Left kidney (tissue), 1 donor: ENCODE measurements at regions not wholly inside any gene's neighbourhood (a gene's known extent, or its start where the extent isn't known, plus 50 kb on each side); places are given as distances from the start of the nearest gene placed in this dataset.

Source experiments
- DNase-seq: peaks from one replicate; pipeline ENCODE4 v3.0.0-alpha.2; 2013

DNA sequence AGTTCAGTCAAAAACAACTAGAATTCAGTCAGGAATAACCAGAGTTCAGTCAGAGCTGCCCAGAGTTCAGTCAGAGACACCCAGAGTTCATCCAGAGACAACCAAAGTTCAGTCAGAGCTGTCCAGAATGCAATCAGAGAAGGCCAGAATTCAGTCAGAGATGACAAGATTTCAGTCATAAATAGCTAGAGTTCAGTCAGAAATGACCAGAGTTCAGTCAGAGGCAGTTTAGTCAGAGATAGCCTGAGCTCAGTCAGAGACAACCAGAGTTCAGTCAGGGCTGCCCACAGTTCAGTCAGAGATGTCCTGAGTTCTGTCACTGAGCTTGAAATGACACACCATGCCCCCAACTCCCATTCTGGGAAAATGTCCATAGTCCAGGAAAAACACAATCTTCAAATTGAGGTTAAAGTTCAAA, 1102.8 kb downstream of the BCL11B start:
- DNase-seq: no peak

DNA sequence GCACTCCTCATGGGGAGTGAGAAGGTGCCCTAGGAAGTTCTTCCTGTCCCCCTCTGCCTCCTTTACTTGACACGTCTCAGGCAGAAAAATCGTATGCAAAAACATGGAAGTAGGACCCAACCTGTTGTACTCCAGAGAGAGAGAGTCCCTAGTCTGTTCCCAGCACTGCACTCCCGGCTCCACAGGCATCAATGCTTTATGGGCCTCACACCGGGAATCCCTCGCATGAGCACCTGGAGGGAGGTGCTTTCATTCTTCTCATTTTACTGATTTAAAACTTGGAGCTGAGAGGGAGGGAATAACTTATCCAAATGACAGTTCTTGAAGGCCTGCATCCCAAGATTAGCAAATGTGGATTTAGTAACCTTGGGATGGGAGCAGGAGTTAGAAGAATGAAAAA, 1101.4 kb downstream of the BCL11B start:
- DNase-seq: peak; percentile 19

DNA sequence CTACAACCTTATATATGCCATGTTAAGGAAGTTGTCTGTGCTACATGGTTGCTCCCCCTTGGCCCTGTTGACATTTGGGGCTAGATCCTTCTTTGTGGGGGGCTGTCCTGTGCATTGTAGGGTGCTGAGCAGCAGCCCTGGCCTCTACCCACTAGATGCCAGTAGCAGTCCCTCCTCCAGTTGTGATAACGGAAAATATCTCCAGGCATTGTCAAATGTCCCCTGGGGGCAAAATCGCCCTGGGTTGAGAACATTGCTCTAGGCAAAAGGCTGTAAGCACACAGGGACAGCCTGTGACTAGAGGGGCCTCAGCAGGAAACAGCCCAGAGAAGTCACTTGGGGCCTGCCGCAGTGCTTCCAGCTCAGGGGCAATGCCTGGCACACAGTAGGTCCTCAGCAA, 1100.3 kb downstream of the BCL11B start:
- DNase-seq: no peak

DNA sequence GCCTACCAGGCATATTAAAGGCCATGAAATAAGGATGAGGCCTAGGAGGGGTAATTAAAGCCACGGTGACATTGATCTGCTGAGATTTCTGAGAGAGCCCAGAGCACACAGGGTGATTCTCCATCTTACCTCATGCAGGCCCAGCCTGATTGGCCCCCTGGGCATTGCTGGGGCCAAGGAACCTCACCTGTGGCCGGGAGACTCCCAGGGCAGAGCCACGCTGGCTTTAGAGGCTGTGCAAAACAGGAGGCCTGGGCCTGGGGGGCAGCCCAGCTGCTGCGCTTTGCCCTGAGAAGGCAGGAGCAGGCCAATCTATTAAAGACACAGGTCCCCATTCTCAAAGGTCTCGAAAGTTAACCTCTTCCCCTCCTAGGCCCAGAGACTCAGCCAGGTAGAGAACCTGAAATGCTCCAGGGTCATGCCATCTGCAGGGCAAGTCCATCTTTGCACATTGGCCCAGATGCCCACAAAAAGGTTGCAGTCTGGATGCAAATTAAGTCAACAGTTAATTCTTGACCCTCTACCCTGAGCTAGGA, 1099.7 kb downstream of the BCL11B start:
- no peak for DNase-seq

DNA sequence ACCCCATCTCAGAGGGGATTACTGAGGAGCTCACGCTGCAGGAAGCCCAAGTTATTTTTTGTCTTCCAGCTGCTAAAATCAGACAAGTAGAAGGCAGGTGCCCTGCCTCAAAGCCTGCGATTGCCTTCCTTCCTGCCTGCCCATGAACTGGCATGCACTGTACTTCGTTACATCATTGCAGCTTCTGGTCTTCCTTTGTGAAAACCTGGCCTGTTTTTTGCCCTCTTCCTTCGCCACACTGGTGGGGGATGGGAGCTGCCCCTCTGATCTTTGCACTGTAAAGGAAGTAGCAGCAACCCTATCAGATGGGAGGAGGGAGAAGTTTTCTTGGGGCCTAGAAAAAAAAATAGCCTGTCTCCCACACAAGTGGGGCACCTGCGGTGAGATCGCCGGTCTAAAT, 1098.7 kb downstream of the BCL11B start:
- no peak for DNase-seq

DNA sequence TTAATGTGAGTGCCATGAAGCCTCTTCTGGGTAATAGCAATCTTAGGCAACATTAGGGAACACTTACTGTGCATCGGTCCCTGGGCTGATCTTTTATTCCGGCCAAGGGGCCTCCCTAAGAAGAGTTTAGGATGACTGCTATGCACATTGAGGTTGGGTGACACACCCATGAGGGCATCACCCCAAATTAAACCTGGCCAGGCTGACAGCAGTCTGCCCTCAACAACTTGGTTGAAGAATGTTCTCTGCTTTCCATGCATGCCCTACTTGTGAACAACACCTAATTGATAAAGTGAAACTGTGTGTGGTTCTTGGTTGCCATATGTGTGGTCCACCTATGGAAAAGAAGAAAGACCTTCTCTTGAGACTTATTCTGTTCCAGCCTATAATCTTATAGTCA, 1098.0 kb downstream of the BCL11B start:
- no peak for DNase-seq

DNA sequence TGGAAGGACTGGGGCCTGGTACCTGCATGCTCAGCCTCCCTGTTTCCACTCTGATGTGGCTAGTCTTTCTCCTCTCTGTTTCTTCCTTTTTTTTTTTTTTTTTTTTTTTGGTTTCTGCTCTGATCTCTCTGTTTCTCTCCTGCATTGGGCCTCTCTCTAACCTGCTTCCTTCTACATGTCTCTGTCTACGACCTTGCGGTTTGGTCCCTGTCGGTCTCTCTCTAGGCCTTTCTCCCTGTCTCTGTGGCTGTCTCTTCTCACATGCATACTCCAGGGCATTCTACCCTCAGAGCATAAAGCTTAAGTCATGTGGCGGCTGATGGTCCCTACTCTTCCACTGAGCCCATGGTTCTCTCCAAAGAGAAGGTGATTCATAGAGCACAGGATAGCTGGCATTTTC, 1096.6 kb downstream of the BCL11B start:
- no peak for DNase-seq

DNA sequence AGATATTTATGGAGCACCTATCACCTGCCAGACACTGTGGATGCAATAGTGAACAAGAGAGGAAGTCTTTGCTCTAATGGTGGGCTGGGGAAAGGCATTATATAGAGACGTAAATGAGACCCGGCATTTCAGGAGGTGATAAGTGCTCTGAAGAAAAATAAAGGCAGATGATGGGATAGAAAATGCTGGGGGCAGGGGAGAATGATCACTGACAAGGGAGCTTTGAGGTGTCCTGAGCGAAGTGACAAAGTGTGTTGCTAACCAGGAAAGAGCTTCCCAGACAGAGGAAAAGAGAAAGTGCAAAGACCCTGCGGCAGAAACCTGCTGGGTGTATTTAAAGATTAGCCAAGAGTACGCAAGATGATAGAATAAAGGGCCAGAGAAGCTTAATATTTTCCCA, 1096.1 kb downstream of the BCL11B start:
- no peak for DNase-seq

DNA sequence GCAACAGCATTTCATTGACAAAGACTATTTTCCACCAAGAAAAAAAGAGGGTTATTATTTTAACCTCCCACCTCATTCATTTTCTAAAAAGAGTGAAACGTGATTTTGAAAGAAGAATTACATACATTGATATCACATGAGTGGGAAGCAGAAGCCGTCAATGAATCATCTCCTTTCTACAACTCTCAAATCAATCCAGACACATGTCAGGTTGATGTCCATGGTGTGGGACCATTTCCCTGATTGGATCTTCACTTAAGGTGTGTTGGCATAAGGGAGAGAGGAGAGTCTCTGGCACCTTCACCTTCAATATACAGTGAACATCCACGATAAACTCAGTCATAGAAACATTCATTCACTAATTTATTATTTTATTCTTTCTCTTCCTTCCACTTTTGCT, 1095.1 kb downstream of the BCL11B start:
- DNase-seq: no peak

DNA sequence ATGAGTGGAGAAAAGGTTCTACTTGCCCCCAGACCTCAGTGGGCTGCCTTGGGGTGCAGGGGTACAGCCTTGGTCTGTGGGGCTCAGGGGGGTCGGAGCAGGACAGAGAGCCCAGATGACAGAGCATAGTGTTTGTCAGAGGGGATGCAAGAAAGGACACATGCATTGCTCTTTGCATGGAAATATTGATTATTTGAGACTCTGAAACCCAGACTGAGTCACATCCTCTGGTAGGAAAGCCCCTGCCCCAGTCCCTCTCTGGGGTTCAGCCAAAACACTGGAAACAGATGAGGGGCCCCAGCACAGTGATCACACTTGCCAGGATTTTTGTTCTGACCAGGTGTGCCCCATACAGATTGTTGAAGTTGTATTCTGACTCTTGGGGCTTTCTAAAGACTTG, 1094.4 kb downstream of the BCL11B start:
- DNase-seq: no peak

DNA sequence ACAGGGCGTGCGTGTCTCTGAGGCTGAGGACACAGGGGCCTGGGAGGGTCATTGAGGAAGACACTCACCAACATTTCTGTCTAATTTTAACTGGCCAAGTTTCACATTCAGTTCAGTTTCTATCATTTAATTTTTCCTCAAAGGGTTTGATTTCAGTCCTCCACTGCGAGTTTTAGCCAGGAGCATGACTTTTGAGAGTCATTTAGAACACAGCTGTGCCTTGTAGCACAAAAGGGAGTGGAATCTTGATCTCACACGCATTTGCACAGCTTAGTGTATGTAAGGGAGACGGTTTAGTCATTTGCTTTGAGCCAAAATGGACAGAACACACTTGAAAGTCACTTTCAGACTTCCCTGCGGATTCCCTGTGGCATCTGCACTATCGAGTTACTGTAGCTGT, 1090.8 kb downstream of the BCL11B start:
- DNase-seq: no peak

DNA sequence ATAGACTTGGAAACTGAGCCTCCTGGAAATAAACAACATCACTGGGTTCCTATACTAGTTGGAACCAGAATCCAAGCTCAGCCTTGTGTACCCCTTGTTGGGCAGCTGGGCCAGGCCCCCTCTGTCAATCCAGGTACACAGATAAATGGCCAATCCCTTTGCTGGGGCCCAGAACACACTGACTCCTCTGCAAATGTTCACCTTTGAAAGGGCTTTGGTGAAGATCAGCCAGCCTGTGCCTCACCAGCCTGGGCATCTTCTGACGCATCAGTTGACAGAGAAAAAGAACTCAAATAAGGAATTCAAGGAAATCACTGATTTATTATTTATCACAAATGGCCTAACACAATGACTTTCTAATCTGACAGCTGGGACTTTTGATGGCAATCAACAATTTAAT, 1090.2 kb downstream of the BCL11B start:
- DNase-seq: no peak

DNA sequence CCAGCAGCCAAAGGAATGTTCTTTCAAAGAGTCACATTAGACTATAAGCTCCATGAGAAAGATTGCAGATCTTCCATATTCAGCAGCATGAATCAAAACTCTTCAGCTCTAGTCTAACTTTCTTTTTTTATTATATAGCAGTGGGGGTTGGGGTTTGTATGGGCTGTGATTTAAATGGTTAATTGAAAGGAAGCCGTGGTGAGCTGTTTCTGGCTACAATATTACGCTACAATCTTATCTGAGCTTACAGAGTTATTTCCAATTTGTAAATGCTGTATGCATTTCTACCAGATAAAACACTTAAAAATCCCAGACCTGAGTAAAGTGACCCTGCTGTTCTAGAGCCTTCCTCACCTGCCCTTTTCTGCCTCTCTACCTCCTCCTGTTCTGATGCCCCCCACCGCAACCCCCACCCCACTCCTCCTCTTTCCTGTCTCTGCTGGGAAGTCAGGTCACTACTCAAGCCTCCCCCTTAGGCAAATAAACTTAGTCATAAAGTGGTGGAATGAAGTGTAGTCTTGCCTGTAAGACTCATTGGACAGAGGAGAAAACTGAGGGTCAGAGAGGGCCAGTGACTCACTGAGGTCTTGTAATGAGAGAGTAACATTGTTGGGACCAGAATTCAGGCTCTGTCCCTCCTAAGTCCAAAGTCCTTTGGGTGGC, 1089.5 kb downstream of the BCL11B start:
- DNase-seq: no peak

DNA sequence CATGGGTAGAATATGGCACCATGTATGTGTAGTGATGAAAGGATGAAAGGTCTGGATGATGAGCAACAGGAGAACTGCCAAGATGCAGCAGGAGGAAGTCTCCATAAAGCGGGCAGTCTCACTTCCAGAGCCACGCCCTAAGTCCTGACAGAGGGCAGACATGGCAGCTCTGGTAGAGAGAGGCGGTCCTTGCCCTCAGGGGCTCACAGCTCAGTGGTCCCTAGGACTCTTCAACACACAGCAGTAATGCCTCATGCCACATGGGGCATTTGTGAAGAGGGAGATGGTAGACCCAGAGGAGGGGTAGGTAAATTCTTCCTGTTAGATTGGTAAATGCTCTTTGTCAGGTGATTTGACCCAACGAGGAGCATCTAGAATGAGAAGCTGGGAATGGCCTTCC, 1088.4 kb downstream of the BCL11B start:
- no peak for DNase-seq

DNA sequence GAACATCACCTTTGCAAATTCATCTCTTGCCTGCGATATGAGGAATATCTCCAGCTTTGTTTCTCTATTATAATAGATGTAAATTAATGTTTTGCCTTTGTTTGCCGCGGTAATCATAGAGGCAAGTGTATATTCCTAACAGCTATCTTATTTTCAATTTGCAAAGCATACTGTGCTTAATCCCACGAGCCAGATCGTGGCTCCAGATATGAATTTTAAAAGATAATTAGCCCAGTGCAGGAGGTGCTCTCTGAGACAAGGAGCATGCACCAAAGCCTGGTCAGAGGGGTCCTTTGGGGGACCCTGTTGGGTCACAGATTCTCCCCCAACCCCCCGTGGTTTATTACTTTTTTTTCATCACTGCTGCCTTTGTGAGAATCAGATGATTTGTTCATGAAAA, 1087.5 kb downstream of the BCL11B start:
- no peak for DNase-seq

DNA sequence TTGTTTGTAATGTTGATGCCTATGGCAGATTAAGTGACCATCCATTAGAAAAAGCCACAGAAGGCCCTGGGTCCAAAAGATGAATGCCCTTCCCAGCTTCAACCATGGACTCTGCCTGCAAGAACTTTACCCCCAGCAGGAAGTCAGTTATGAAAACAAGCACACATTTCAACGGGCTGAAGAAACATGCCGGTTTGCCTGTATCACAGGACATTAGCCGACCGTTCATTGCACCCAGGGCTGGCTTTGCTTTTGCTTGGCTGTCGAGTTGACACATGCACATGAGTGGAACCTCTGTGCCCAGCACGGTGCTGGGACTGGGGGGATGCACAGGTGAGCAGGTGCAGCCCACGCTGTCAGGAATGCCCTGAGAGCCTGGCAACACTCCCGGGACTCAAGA, 1087.0 kb downstream of the BCL11B start:
- DNase-seq: no peak

DNA sequence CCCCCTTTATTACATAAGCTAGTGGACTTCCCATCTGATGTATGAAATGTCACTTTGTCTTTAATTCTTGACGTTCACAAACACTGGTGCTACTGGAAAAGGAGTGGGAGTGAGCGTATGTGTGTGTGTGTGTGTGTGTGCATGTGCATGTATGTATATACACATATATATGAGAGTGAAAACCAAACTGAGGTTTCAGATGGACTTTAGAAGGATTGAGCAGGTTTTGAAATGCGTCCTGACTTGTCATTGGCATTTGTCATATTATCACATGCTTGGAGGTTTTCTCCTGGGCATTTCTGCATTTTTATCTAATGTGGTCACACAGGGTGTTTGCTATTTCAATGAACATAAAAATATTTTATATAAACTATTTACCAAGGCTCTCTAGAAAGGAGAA, 1085.9 kb downstream of the BCL11B start:
- DNase-seq: no peak

DNA sequence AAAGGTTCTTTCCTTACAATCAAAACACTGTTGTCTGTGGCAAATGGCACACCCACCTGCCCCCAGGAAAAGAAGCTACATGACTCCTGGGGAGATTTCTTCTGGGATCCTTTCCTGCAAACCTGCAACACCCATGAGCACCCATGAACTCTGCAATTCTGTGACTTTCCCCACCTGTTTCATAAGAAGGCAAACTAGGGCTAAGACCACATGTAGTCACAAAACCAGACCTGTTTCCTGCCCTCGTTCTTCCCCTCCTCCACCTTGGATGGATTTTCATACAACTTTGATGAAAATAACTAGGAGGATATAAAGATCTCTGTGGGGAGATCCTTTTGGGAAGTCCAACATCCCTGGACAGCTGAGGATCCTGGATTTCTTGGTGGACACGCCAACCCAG, 1084.7 kb downstream of the BCL11B start:
- no peak for DNase-seq

DNA sequence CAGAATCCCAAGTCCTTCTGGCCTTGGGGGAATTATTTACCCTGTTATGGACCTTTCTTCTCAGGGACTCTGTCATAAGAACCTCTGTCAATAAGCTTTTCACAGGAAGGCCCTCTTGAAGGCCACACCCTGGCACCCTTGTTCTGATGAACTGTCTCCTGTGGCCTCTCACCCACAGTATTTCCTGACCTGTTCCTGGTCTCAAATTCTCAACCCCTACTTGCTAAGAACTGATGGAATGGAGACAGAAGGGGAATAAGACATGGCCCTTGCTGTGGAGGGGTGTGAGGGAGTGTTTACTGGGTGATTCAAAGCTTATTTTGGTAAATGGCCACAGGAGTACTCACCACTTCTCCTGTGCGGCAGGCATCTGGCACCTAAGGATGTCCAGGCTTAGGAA, 1082.9 kb downstream of the BCL11B start:
- DNase-seq: no peak

DNA sequence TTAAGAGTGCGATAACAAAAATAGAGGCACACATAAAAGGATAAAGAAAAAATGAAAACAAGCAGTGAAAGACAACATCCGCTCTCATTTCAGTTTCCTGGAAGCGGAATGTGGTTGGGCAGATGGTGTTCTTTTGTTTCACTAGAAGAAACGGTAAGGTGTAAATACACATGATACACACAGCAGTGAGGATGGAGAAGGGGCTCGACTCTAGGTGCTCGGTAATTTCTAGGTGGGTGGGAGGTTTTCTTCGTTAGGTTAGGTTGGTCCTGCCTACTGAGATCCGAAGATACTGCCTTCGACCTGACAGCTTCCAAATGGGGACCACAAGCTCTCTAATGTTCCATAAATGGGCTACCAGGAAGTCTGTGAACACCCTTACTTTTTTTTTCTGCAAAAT, 1082.5 kb downstream of the BCL11B start:
- no peak for DNase-seq

DNA sequence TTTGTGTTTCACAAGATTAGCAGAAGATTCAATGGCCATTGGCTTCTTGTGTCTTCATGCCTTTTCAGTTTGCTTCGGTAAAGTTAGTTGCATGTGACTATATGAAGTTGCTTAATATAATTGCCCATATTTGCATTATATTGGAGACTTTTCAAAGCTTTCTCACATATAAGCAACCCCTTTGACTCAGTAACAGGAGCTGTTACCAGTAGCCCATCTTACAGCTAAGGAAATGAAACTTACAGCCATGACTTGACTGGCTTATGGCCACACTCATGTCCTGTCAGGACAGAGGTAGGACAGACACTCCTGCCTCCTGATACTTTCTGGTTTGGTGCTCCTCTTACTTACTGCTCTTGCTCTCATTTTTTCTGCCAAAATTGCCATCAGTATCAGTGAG, 1082.1 kb downstream of the BCL11B start:
- DNase-seq: no peak

DNA sequence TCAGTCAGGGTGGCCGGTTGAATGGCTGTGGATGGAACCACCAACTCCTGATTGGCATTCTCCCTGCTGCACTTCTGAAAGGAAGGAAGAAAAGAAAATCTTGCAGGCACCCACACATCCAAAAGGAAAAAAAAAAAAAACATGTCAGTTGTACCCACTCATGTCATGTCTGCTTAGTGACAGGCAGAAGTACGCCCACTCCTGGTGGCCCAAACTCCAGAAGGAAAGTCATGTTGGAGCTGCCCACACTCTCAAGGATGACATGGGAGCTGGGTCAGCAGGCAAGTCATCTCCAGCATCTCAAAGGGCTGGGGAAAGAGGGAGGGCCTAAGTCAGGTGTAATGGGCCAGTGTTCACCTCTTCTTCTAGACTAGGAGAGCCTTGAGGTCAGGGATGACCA, 1079.1 kb downstream of the BCL11B start:
- DNase-seq: no peak

DNA sequence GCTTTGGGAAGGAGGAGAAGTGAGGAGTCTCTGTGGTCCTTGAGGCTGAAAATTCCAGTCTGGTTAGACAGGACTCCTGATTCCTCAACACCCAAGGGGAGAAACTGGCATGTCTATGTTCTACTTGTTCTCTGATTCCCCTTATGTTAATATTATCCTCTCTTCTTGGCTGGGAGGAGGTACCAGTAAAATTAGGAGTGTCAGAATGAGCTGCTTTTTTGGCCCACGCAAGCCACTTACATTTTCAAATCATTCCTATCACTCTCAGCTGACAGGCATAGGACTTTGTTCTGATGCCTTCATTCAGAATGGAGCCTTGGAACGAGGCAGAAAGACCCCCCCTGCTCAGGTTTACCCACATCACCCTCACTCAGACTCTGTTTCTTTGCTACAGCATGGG, 1077.2 kb downstream of the BCL11B start:
- no peak for DNase-seq

DNA sequence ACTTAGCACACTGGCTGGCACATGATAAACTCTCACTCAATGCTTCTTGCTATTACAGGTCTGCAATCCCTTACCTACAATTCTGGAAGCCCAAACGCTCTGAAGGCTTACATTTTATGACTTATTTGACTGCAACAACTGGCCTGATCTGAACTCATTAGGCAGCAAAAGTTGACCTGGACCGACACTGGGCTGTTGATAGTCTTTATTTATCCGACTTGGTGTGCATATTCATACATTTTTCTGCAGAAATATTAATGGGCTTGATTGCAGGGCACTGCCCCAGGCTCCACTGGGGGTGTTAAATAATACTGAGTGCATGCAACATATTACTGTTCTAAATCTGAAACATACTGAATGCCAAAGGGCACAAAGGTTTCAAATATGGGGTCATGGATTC, 1076.7 kb downstream of the BCL11B start:
- DNase-seq: no peak

DNA sequence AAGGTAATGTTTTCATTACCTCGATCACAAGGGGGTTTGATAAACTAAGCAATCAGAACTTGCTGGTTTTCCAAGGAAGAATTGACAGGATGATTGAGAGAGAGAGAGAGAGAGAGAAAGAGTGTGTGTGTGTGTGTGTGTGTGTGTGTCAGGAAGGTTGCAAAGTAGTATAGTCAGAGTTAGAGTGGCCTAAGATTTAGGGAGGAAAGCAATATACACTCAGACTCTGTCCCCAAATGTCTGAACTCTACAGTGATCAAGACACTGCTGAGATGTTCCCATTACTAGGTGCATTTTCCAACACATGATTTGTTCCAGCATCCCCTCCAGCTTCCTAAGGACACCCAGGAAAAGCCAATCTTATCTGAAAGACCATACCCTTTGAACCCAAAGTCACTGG, 1074.1 kb downstream of the BCL11B start:
- no peak for DNase-seq
